Pancreas (tissue), 10 donors: ENCODE measurements at regions not wholly inside any gene's neighbourhood (a gene's known extent, or its start where the extent isn't known, plus 50 kb on each side); places are given as distances from the start of the nearest gene placed in this dataset.
"Not testable (repeated sequence)": the region's sequence is repeated elsewhere in the genome, so short reads cannot be mapped to it uniquely, and the experiment has no call there.

Experiments used
- ATAC-seq, 4 donors: fragments of 200-7000 bp; cut with Tn5 transposase; one replicate each; pipeline versions ENCODE4 v1.8.0 to v1.9.1; 2020; ENCODE audit warnings: mild to moderate bottlenecking in 4 of 4, moderate library complexity in 4 of 4
- DNase-seq, 6 donors: peaks; one replicate each; pipeline ENCODE4 v3.0.0-alpha.2; 2020
- FAIRE-seq: peaks from 2 replicates; lab custom pipeline; 2012; peaks lifted over from hg19 to GRCh38; lab: Jason Lieb, UNC
- H3K27ac ChIP-seq, 4 donors: fragments of 200-600 bp; sonication (generic); 1 replicate in 3 of 4; 2 replicates in 1 of 4; pipeline versions ENCODE4 v1.5.0 to v1.8.0; 2020
- H3K27me3 ChIP-seq, 4 donors: fragments of 200-600 bp; one replicate each; pipeline ENCODE4 v1.8.0; 2021
- H3K36me3 ChIP-seq, 3 donors: fragments of 200-600 bp; sonication (generic) in 1 of 3; one replicate each; pipeline versions ENCODE4 v1.5.0 to v1.8.0; 2020 to 2021
- H3K4me1 ChIP-seq, 3 donors: fragments of 200-600 bp; one replicate each; pipeline ENCODE4 v1.8.0; 2021
- H3K4me3 ChIP-seq, 4 donors: fragments of 200-600 bp; sonication (generic) in 2 of 4; one replicate each; pipeline versions ENCODE4 v1.5.0 to v1.8.0; 2020 to 2021
- H3K9me3 ChIP-seq, 4 donors: fragments of 200-600 bp; one replicate each; pipeline ENCODE4 v1.8.0; 2021
- WGBS, 2 donors: extraction: QIAGEN DNeasy Blood & Tissue Kit; methylation state at CpG; one replicate each; pipeline ENCODE4 v1.1.7; 2013; 5-methylcytosine and 5-hydroxymethylcytosine counted together
- intact Hi-C, 3 donors: fragments of 100-400 bp; cut with DNase I; formaldehyde crosslinking; loops; one replicate each; pipeline versions ENCODE4 v1.11.1 to v1.14.2; 2022
- TF ChIP-seq, protein P1 (sequence below), 4 donors: fragments of 200-600 bp; sonication (generic) in 3 of 4; IDR thresholded peaks; one replicate each; pipeline versions ENCODE4 v1.5.0 to v1.8.0; 2021; ENCODE audit warnings: antibody characterized with exemption in 4 of 4
- donor health status: healthy with polysubstance abuse.
- donor health status: DM: no; HTN: no; CAD: no; lungs with moderate emphysema.
- donor health status: DM: no; HTN: no; CAD: no.
- donor health status: control.
- donor health status: control.
- donor health status: Bipolar disorder and iron deficiency.
- donor health status: DM: yes; HTN: yes; CAD: no.
- donor health status: DM: no; HTN: no; CAD: no.
- donor health status: DM: no; HTN: no; CAD: no.
- donor health status: DM: yes; HTN: yes; CAD: no.

DNA sequence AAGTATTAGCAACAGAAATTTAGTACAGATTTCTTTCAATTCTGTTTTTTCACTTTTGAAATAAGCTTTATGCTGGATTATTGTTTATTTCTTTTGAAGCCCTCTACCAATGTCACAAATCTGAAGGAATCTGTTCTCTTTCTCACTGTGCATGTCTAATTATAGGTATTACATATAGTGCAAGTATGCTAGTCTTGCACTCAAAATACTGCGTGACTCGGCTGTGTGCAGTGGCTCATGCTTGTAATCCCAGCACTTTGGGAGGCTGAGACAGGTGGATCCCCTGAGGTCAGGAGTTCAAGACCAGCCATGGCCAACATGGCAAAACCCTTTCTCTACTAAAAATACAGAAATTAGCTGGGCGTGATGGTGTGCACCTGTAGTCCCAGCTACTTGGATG is 95.8 kb upstream of the PLAAT1 start:
- no peak for DNase-seq
- FAIRE-seq: no peak
- 68 to 79% methylated on average over 3 of the region's 3 CpGs for WGBS, 2 donors
- Histone ChIP-seq H3K4me1 (no peaks in the 10 kb centered on the region), H3K36me3 (no peaks in the 10 kb centered on the region), H3K27ac (no peak overlapping the region), H3K4me3 (no peak overlapping the region), H3K27me3 (no peaks in the 10 kb centered on the region), H3K9me3 (no peaks in the 10 kb centered on the region)
- ATAC-seq: no peak
- TF ChIP-seq, protein P1, sequence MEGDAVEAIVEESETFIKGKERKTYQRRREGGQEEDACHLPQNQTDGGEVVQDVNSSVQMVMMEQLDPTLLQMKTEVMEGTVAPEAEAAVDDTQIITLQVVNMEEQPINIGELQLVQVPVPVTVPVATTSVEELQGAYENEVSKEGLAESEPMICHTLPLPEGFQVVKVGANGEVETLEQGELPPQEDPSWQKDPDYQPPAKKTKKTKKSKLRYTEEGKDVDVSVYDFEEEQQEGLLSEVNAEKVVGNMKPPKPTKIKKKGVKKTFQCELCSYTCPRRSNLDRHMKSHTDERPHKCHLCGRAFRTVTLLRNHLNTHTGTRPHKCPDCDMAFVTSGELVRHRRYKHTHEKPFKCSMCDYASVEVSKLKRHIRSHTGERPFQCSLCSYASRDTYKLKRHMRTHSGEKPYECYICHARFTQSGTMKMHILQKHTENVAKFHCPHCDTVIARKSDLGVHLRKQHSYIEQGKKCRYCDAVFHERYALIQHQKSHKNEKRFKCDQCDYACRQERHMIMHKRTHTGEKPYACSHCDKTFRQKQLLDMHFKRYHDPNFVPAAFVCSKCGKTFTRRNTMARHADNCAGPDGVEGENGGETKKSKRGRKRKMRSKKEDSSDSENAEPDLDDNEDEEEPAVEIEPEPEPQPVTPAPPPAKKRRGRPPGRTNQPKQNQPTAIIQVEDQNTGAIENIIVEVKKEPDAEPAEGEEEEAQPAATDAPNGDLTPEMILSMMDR (IDR thresholded peaks at IDR 0.05): no peak
- intact Hi-C loops: no loop called here

- intact Hi-C loops: no loop called here
- no peaks in the 10 kb centered on the region for H3K9me3 ChIP-seq
- DNase-seq (no peak), ATAC-seq (no peak), FAIRE-seq (no peak)
- TF ChIP-seq, protein P1 (IDR thresholded peaks at IDR 0.05): no peak
- WGBS, 2 donors: 41 to 44% methylated on average over 5 of the region's 5 CpGs
- H3K4me1 ChIP-seq: no peaks in the 10 kb centered on the region
- no peak overlapping the region for H3K4me3 ChIP-seq
- no peaks in the 10 kb centered on the region for H3K36me3 ChIP-seq
- H3K27me3 ChIP-seq: no peaks in the 10 kb centered on the region
- H3K27ac ChIP-seq: no peak overlapping the region
Measured at GRCh38 chr3:193148688-193149473, 92.1 kb upstream of the PLAAT1 start.

GRCh38 chr3:193149998-193150397 is 91.0 kb upstream of the PLAAT1 start:
- no peak overlapping the region for H3K4me3 ChIP-seq
- TF ChIP-seq, protein P1 (IDR thresholded peaks at IDR 0.05): no peak
- no peaks in the 10 kb centered on the region for H3K27me3 ChIP-seq
- H3K27ac ChIP-seq: no peak overlapping the region
- H3K36me3 ChIP-seq: no peaks in the 10 kb centered on the region
- H3K4me1 ChIP-seq: no peaks in the 10 kb centered on the region
- H3K9me3 ChIP-seq: no peaks in the 10 kb centered on the region
- 57 to 76% methylated on average over 2 of the region's 2 CpGs for WGBS, 2 donors
- DNase-seq (no peak), FAIRE-seq (no peak), ATAC-seq (no peak)
- intact Hi-C loops: no loop called here

DNA sequence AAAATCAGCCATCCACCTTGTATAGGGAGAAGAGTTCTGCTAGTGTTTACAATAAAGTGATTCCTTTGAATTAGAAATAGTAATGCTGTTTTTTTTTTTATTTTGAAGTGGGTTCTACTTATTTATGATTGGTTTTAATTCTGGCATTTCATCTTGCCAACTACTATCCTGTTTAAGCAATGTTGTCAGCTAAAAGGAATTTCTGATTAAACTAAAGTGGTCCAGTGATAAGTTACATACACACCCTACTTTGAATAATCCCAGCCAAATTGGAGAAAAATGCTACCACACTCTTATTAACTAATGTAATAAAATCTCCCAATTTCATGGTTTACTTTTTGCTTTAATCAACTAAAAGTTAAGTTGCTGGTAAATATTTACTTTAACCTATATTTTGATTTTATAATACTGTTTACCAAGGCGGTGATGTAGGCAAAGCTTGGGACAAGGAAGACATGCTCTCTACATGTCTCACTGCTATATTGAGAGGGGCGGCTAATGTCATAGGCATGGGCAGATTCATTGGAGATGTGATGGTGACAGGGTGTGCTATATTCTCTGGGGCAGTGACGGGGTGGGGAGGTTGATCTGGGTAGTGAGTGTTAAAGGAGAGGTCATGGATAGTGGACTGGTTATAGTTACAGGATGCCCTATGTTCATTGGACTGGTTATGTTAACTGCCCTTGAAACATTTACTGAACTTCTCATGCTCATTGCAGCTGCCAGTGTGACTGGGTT is 85.8 kb upstream of the PLAAT1 start:
- H3K27me3 ChIP-seq, H3K36me3 ChIP-seq, H3K27ac ChIP-seq, intact Hi-C loops, H3K4me3 ChIP-seq, DNase-seq, H3K4me1 ChIP-seq, H3K9me3 ChIP-seq, ATAC-seq: not testable (repeated sequence)
- 70 to 78% methylated on average over 3 of the region's 3 CpGs for WGBS, 2 donors
- FAIRE-seq: peak; percentile 47

DNA sequence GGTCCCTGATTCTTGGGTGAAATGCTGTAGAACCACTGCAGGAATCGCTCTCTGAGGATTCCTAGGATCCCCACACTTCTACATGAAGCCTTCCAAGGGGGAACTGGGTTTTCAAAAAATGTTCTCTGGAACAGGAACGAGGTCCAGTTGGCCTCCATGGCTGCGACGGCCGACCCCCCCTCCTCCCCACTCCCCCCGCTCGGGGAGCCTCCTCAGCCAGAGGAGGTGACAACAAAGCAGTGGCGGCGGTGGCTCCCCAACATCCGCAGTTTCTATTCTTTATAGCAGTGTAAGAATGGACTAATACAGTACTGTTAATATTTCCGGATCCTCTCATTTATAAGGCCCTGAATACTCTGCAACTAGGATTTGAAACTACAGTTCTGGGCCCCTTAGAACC is 84.0 kb upstream of the PLAAT1 start:
- H3K9me3 ChIP-seq: no peaks in the 10 kb centered on the region
- ATAC-seq (no peak), DNase-seq (no peak), FAIRE-seq (no peak)
- H3K27ac ChIP-seq: no peak overlapping the region
- no peak overlapping the region for H3K4me3 ChIP-seq
- H3K4me1 ChIP-seq: no peaks in the 10 kb centered on the region
- intact Hi-C loops: no loop called here
- WGBS, 2 donors: 65 to 69% methylated on average over 11 of the region's 11 CpGs
- no peaks in the 10 kb centered on the region for H3K36me3 ChIP-seq
- H3K27me3 ChIP-seq: no peaks in the 10 kb centered on the region
- TF ChIP-seq, protein P1 (IDR thresholded peaks at IDR 0.05): no peak
